Lower leg skin (tissue), 4 donors: ENCODE measurements at regions not wholly inside any gene's neighbourhood (a gene's known extent, or its start where the extent isn't known, plus 50 kb on each side); places are given as distances from the start of the nearest gene placed in this dataset.

Experiments used
- DNase-seq, 2 donors: peaks; one replicate each; pipeline ENCODE4 v3.0.0-alpha.2; 2019; ENCODE audit warnings: low spot score in 2 of 2
- H3K4me3 ChIP-seq: fragments of 200-600 bp; sonication (generic); 2 replicates; pipeline ENCODE4 v1.5.1; 2017; ENCODE audit warnings: mild to moderate bottlenecking, low read depth; ENCODE audit not compliant: poor library complexity, severe bottlenecking
- POLR2A ChIP-seq, 2 donors: fragments of 450-650 bp; IDR thresholded peaks; one replicate each; pipeline ENCODE4 v1.6.1; 2016 to 2017; ENCODE audit warnings: antibody characterized with exemption in 2 of 2, mild to moderate bottlenecking in 1 of 2, moderate library complexity in 1 of 2
- WGBS, 2 donors: methylation state at CpG; one replicate each; pipeline ENCODE4 v1.1.5; 2018; 5-methylcytosine and 5-hydroxymethylcytosine counted together
- intact Hi-C: fragments of 100-400 bp; cut with DNase I; formaldehyde crosslinking; loops from one replicate; pipeline ENCODE4 v1.15.0; 2023; ENCODE audit warnings: low total_unique reads
- TF ChIP-seq, protein P1 (sequence below), 3 donors: fragments of 450-650 bp; IDR thresholded peaks; one replicate each; pipeline ENCODE4 v1.5.1; 2016; ENCODE audit warnings: antibody characterized with exemption in 3 of 3, mild to moderate bottlenecking in 3 of 3, moderate library complexity in 2 of 3

DNA sequence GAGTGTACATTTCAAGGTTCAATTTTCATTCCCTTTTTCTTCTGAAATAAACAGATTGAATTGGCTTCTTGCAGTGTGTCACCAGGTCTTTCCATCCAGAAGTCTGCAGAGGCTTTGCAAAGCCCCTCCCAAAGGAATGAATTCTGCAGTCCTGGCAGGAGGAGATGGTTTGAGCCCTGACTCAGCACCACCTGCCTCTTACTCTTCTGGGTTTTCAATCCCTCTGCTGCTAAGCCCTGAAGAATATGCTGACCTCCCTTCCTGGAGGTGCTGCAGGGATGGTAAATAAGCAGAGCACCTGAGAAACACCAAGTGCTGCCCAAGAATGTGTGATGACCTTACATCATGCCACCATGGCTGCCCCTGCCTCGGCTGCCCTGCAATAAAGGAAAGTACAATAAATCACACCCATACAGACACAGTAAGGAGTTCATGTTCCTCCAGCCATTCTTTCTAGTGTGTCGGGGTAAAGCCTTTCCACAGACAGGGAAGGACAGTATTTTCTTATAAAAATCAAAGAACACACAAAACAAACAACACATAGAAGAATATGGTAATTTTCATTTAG is 209.2 kb downstream of the ZNF326 start:
- H3K4me3 ChIP-seq: no peak overlapping the region
- TF ChIP-seq, protein P1, sequence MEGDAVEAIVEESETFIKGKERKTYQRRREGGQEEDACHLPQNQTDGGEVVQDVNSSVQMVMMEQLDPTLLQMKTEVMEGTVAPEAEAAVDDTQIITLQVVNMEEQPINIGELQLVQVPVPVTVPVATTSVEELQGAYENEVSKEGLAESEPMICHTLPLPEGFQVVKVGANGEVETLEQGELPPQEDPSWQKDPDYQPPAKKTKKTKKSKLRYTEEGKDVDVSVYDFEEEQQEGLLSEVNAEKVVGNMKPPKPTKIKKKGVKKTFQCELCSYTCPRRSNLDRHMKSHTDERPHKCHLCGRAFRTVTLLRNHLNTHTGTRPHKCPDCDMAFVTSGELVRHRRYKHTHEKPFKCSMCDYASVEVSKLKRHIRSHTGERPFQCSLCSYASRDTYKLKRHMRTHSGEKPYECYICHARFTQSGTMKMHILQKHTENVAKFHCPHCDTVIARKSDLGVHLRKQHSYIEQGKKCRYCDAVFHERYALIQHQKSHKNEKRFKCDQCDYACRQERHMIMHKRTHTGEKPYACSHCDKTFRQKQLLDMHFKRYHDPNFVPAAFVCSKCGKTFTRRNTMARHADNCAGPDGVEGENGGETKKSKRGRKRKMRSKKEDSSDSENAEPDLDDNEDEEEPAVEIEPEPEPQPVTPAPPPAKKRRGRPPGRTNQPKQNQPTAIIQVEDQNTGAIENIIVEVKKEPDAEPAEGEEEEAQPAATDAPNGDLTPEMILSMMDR (IDR thresholded peaks at IDR 0.05): no peak
- no peak for TF ChIP-seq POLR2A (IDR thresholded peaks at IDR 0.05)
- DNase-seq: no peak
- 48 to 49% methylated on average over 2 of the region's 2 CpGs for WGBS, 2 donors
- intact Hi-C loops: no loop called here

DNA sequence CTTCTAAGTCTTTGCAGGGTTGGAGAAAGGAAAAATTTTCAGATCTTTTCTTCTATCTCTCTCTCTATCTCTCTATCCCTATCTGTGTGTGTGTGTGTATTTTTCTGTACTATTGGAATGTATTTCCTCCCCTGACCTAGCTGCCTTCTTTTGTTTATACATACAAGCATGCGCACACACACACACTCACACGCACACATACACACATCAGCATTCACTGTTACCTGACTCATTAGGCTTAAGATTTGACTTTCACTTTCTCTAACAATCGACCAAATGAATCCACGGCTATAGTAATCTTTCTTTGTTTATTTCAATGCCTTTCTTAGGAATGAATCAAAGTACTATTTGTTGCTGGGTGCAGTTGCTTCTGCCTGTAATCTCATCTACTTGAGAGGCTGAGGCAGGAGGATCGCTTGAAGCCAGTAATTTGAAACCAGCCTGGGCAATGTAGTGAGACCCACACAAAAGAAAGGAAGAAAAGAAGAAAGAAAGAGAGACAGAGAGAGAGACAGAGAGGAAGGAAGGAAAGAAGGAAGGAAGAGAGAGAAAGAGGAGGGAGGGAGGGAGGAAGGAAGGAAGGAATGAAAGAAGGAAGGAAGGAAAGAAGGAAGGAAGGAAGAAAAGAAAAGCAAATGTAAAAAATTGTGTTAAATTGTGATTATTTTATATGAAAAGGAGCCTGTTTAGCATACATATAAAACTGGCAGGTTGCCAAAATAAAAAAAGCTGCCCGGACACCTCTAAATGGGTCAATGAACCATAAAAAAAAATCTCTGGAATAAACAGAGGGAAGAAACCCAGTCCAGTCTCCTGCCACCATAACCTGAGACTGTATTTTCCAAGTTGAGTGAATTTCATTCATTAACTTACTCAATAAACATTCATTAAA is 206.8 kb downstream of the ZNF326 start:
- intact Hi-C loops: no loop called here
- TF ChIP-seq, protein P1 (IDR thresholded peaks at IDR 0.05): no peak
- no peak for TF ChIP-seq POLR2A (IDR thresholded peaks at IDR 0.05)
- no peak overlapping the region for H3K4me3 ChIP-seq
- WGBS, 2 donors: 82 to 83% methylated on average over 6 of the region's 6 CpGs
- DNase-seq: no peak

DNA sequence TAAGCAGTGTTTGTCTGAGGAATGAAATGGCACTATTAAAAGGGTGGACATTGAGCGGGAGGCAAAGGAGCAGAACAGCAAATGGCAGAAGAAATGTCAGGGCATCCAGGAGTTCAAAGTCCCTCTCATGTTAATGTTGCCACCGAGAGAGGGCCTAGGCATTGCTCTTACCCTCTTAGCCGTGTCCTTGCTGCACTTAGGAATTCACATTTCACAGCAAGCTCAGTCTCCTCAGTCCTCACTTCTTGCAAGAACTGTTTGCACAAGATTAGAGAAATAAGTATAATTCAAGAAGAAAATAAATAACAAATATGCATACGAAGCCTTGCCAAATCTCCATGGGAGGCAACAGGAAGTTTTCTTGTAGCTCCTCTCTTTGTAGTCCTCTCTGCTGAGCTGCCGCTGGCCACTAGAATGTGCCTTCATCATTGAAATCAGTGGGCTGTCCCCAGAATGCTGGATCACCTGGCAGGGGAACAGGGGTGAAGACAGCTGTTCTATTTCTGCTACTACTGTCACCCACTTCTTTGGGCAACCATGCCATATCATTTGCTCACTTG is 205.8 kb downstream of the ZNF326 start:
- TF ChIP-seq, protein P1 (IDR thresholded peaks at IDR 0.05): no peak

DNA sequence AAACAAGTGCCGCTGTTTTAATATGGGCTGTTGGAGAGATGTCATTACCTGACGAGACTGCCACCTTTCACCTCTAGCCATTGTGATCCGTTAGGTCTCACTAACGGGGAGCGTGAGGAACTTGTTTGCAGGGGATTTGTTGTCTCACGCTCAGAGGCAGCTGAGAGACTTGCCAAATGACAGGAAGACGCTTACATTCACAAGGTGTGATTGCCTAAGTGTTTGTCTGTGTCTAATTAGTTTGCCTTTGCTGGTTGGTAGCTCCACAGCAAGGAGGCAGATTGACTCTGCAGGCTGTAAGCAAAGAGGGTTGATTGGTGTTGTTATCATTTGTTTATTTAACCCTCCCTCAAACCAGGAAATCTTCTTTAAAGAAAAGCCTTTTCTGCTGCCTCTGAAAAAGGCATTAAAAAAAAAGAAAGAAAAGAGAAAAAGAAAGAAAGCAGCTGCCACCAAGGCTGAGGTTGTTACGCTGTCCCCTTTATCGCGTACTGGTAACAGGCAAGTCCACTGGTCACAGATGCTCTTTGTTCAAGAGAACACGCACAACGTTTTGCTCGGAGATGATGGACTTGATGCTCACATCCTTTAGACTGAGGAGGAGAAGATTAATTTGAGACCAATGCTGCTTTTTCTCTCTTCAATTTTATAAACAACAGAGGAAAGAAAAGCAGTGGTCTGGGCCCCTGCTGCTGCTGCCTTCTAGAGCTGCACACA is 203.9 kb downstream of the ZNF326 start:
- intact Hi-C loops: no loop called here
- TF ChIP-seq POLR2A (IDR thresholded peaks at IDR 0.05): no peak
- TF ChIP-seq, protein P1 (IDR thresholded peaks at IDR 0.05): no peak
- no peak overlapping the region for H3K4me3 ChIP-seq
- 54% methylated on average over 13 of the region's 13 CpGs for WGBS, 2 donors
- no peak for DNase-seq

More for the DNA sequence above, 205.8 kb downstream of the ZNF326 start:
- no peak overlapping the region for H3K4me3 ChIP-seq
- DNase-seq: no peak
- intact Hi-C loops: no loop called here
- WGBS, 2 donors: 78 to 83% methylated on average over 5 of the region's 5 CpGs

DNA sequence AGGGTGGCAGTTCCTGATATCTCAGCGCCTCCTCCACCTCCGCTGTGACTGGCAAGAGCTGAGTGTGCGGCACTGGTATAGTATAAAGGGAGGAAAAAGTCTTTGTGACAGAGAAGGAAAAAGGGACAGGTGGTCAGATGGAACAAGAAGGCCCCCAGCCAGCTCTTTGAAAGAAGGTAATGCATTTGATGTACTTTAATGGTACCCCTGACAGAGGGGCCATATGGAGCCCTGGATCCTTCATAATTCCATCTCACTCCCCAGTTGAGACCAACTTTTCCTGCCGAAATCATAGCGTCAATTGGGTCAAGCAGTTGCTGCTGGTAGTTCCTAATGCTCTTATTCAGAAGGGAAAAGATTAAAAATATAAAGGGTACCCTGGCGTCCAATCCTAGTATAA is 198.2 kb downstream of the ZNF326 start:
- intact Hi-C loops: no loop called here
- WGBS, 2 donors: 90 to 92% methylated on average over 6 of the region's 6 CpGs
- TF ChIP-seq, protein P1 (IDR thresholded peaks at IDR 0.05): no peak
- TF ChIP-seq POLR2A (IDR thresholded peaks at IDR 0.05): no peak

More for the DNA sequence above, 198.2 kb downstream of the ZNF326 start:
- no peak overlapping the region for H3K4me3 ChIP-seq
- DNase-seq: no peak
